HG02678 (cell line): ENCODE measurements at regions not wholly inside any gene's neighbourhood (a gene's known extent, or its start where the extent isn't known, plus 50 kb on each side); places are given as distances from the start of the nearest gene placed in this dataset.

Experiments used
- ATAC-seq: cut with Tn5 transposase; IDR thresholded peaks from one replicate; pipeline ENCODE4 v1.9.1; 2021; ENCODE audit warnings: mild to moderate bottlenecking, moderate library complexity; ENCODE audit not compliant: unreplicated experiment

DNA sequence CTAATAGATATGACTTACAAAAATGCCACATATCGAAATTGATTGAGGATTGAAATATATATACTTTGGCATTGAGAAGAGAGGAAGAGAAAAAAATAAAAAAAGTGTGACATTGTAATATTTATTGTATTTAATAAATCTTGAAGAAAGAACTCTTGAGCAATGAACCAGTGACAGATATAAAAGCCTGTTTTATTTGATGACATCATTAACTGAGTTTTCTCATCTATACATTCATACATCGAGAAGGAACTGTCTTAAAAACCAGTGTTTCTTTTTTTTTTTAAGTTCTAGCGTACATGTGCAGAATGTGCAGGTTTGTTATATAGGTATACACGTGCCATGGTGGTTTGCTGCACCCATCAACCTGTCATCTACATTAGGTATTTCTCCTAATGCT, 368.2 kb downstream of the SNAPC1 start:
- no peak for ATAC-seq

GRCh38 chr14:62133776-62134550, 371.7 kb downstream of the SNAPC1 start:
- ATAC-seq = no peak

- no peak for ATAC-seq
Measured at GRCh38 chr14:62138593-62138992, 376.4 kb downstream of the SNAPC1 start.

- no peak for ATAC-seq
Measured at GRCh38 chr14:62141139-62141538, 378.9 kb downstream of the SNAPC1 start.

DNA sequence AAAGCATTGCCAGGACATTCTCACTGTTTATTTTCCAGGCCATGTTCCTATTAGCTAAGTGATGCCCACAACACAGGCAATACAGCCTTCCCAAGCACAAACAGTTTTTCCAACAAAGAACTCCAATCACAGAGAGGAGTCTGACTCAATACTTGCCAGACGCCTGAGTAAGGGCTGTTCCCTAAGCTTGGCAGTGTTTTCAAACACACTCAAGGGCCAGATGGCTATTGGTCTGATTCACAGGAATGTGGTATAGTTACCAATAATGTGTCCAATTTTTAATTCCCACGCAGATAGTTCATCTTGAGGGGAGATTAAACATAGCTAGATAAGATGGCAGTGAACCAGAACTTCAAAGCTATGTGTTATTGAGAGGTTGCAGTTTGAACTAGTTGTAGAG, 381.0 kb downstream of the SNAPC1 start:
- ATAC-seq = no peak

DNA sequence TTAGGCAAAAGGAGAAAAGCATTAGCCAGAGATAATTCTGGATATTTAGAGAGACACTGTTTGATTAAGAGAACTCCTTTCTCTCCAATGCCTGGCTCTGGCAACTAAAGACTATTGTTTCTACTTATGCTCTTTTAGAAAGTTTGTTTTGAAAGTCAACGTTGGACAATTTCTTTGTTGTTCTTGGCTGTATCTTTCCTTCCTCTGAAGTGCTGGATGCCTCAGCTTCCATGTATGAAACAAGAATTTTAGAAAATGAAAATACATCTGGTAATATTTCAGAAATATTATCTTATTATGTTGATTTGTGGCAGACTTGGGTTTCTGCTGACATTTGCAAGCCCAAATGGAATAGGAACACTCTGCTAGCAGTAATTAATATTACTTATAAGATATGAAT, 382.6 kb downstream of the SNAPC1 start:
- ATAC-seq = no peak

DNA sequence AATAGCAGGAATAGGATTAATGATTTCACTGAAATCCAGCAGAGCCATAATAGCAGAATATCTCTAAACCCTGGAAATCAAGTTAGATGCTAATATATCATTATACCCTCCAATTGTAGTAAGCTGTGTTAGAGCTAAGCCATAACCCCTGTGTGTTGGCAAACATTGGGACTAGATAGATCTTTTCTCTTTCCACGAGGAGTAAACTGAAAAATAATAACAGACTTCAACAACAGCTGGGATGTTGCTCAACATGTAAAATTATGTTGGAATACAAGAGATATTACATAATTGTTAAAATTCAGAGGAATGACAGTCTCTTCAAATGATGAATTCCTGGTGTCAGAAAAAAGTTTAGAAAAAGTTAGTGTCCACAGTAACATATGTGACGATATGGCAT, 383.8 kb downstream of the SNAPC1 start:
- no peak for ATAC-seq

DNA sequence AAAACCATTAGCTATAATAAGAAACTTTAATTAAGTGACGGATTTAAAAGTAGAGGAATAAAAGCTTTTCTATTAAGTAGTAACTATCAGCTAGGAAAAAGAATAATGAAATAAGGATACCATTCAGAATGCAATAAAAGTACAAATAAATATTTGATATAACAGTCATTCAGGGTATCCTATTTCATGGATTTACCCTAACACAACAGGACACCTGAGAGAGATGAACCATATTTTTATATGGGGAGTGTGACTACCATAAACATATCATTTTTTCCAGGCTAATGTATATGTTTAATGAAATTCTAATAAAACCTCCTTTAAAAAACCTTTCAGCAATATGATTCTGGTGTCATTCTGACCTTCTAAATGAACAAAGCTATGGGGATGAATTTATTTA, 393.8 kb downstream of the SNAPC1 start:
- ATAC-seq = no peak

DNA sequence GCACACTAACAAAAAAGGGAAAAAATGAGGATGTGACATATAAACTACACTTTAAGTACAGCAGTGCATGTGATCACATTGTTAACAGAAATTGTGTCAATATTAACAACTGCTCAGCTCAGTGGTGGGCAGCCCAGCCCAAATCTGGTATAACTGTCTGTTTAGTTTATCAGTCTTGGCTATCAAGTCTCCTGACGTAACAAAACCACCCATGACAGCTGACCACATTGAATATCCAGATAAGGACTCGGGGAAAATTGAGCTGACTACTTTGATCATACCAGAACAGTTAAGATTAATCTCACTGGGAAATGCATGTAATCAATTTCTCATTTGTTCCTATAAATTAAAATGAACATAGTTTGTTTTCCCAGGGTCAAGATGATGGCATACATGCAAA, 396.6 kb downstream of the SNAPC1 start:
- no peak for ATAC-seq

GRCh38 chr14:62159314-62159713, 397.1 kb downstream of the SNAPC1 start:
- ATAC-seq = no peak

DNA sequence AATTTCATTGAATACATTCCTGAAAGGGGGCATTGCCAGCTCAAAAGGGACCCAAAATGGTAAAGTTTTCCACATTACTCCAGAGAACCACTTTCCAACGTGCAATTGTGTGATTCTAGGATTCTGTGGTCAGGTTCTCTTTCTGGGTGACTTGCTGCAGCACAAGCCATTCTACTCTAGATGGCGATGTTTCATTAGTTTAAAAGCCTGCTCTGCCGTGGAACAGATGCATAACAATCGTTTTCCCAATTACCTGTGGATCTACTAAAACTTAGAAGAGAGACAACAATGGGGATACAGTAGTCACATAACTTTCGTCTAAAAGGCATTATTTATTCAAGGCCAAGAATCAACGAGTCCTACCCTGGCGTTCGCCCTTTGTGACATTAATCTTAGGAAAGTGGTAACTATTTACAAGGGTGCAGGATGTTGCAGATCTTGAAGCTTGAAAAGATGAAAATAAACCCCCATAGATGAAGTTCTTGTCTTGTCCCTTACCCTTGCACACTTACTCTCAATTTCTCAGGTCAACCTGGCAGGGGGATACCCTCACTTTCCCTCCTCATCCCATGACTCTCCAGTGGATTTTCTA, 400.9 kb downstream of the SNAPC1 start:
- peak; percentile 65 for ATAC-seq

DNA sequence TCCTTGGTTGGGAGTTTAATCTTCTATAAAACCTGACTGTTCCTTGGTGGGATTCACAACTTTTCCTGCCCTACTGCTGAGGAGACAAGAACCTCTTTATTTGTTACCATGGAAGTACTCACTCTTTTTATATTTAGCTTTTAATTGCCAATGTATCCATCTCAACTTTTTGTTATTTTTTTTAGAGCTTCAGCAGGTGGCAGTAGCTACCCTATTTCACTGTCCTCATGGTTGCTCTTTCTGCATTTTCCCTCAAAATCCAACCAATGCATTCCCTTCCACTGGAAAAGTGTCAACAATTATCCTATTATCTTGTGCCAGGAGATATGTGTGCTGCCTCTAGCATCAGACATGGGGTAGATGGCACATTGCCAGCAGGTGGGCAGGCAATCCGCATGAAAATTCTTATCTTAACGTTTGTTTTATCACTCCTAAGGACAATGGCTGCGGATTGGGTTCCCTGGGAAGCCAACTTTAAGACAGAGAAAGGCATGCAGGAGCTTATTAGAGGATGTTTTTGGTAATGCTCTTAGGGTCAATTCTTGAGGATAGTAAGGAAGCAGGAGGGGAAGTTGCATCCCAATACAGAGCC, 406.4 kb downstream of the SNAPC1 start:
- no peak for ATAC-seq

GRCh38 chr14:62179367-62180018, 417.3 kb downstream of the SNAPC1 start:
- peak; percentile 56 for ATAC-seq

GRCh38 chr14:62181591-62181990, 419.4 kb downstream of the SNAPC1 start:
- ATAC-seq = no peak

DNA sequence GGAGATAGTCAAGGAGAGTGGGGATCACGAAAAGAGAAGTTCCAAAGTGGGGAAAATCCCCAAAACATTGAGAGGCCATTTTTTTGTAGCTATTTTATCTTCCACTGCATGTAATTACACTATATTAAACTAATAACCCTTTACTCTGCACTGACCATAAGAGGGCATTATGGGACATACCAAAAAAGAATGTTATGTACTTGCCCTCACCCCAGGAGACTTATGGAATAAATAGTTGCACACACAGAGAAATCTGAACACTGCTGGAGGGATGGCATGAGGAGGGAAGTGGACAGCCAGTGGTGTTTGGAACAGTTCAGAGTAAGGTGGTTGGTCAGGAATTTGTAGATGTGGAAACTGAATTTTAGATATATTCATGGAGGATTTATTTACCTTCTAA, 422.9 kb downstream of the SNAPC1 start:
- ATAC-seq = no peak

DNA sequence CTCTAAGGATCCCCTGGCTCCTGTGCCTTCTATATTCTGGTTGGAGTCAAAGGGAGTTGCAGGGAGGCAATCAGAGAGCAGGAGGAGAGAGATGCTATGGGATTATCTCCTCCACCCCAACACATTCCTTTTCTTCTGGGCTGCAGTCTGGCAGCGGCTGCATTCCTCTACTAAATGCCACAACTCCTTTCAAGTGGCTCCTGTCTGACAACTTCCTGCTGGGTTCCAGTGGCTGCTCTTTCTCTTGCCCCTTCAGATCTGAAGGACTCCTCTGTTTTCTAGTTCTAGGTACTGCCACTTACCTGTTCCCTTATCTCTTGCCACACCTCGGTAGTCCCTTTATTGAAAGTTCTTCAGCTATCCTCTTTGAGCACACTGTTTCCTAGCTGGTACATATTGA, 425.0 kb downstream of the SNAPC1 start:
- ATAC-seq = no peak

- no peak for ATAC-seq
Measured at GRCh38 chr14:62189698-62190097, 427.5 kb downstream of the SNAPC1 start.

- no peak for ATAC-seq
Measured at GRCh38 chr14:62206456-62206855, 444.2 kb downstream of the SNAPC1 start.

DNA sequence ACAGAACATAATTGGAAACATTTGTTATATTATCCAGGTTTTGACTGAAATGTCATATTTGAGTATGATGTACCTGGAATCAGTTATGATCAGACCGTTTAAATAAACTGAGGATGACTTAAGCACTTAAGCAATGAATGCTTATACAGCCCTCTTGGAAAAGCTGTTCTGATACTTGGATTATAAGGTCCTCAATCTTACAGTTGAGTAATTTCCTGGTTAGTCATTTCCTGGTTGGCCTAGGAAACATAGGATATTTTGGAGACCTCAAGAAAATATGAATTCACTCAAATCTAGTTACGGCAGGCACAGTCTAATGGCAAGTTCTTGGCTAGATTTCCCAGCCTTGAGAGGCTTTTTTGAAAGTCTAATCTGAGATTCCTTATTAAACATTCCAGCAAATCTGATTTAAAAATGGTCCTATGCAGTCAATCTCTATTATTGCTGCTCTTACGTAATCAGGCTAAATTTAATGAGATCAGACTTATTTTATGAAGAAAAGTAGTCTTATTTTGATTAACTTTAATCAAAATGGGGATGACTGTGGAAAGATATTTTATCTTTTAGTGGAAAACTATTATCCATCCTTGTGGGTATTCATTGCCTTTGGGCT, 447.2 kb downstream of the SNAPC1 start:
- no peak for ATAC-seq

GRCh38 chr14:62213516-62213915, 451.3 kb downstream of the SNAPC1 start:
- no peak for ATAC-seq

- no peak for ATAC-seq
Measured at GRCh38 chr14:62216121-62216520, 453.9 kb downstream of the SNAPC1 start.
